ENCODE measurements at regions not wholly inside any gene's neighbourhood (a gene's known extent, or its start where the extent isn't known, plus 50 kb on each side); places are given as distances from the start of the nearest gene placed in this dataset.
A peak's percentile ranks its signal among the peaks of the same experiment; 100 is the strongest.
"Not testable (repeated sequence)": the region's sequence is repeated elsewhere in the genome, so short reads cannot be mapped to it uniquely, and the experiment has no call there.

GRCh38 chr20:41734506-41734945 is 116.3 kb upstream of the CHD6 start:
- Histone ChIP-seq H3K4me1 (no peaks in the 10 kb centered on the region), H3K4me3 (no peak overlapping the region), H3K27ac (no peak overlapping the region), H3K36me3 (no peaks in the 10 kb centered on the region), H3K9me3 (no peaks in the 10 kb centered on the region), H3K27me3 (no peaks in the 10 kb centered on the region)
- TF ChIP-seq POLR2A (IDR thresholded peaks at IDR 0.05): no peak
- TF ChIP-seq, protein P1, sequence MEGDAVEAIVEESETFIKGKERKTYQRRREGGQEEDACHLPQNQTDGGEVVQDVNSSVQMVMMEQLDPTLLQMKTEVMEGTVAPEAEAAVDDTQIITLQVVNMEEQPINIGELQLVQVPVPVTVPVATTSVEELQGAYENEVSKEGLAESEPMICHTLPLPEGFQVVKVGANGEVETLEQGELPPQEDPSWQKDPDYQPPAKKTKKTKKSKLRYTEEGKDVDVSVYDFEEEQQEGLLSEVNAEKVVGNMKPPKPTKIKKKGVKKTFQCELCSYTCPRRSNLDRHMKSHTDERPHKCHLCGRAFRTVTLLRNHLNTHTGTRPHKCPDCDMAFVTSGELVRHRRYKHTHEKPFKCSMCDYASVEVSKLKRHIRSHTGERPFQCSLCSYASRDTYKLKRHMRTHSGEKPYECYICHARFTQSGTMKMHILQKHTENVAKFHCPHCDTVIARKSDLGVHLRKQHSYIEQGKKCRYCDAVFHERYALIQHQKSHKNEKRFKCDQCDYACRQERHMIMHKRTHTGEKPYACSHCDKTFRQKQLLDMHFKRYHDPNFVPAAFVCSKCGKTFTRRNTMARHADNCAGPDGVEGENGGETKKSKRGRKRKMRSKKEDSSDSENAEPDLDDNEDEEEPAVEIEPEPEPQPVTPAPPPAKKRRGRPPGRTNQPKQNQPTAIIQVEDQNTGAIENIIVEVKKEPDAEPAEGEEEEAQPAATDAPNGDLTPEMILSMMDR (IDR thresholded peaks at IDR 0.05): peak; percentile 50 to 65 (median 58)
- DNase-seq: no peak
- intact Hi-C loops (cut with DNase I; ENCODE audit: low total_unique reads): no loop called here

DNA sequence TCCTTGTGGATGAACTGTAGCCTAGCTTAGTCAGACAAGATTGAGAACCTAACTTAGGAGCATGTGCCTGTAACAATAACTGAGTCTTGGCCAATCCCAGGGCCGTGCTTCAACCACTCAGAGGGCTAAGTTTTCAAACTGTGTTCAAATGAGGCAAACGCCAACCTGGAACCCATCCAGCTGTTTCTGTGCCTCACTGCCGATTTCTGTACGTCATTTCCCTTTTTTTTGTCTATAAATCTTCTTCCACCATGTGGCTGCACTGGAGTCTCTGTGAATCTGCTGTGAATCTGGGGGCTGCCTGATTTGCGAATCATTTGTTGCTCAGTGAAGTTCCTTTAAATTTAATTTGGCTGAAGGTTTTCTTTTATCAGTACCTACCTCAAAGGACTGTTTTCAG is 115.0 kb upstream of the CHD6 start:
- DNase-seq: no peak
- TF ChIP-seq POLR2A (IDR thresholded peaks at IDR 0.05): no peak
- TF ChIP-seq, protein P1 (IDR thresholded peaks at IDR 0.05): no peak
- Histone ChIP-seq H3K4me3 (no peak overlapping the region), H3K9me3 (no peaks in the 10 kb centered on the region), H3K27ac (no peak overlapping the region), H3K4me1 (no peaks in the 10 kb centered on the region), H3K36me3 (no peaks in the 10 kb centered on the region), H3K27me3 (no peaks in the 10 kb centered on the region)
- intact Hi-C loops (cut with DNase I; ENCODE audit: low total_unique reads): no loop called here

GRCh38 chr20:41731198-41731597 is 113.0 kb upstream of the CHD6 start:
- H3K4me3 ChIP-seq; H3K9me3 ChIP-seq; H3K27ac ChIP-seq; H3K4me1 ChIP-seq; H3K36me3 ChIP-seq; H3K27me3 ChIP-seq; DNase-seq; intact Hi-C loops (cut with DNase I; ENCODE audit: low total_unique reads): not testable (repeated sequence)

DNA sequence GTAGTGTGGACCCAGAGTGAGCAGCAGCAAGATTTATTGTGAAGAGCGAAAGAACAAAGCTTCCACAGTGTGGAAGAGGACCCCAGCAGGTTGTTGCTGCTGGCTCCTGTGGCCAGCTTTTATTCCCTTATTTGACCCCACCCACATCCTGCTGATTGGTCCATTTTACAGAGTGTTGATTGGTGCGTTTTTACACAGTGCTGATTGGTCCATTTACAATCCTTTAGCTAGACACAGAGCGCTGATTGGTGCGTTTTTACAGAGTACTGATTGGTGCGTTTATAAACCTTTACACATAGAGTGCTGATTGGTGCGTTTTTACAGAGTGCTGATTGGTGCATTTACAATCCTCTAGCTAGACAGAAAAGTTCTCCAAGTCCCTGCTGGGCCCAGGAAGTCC is 109.5 kb upstream of the CHD6 start:
- H3K27me3 ChIP-seq; H3K27ac ChIP-seq; intact Hi-C loops (cut with DNase I; ENCODE audit: low total_unique reads); H3K36me3 ChIP-seq; H3K4me3 ChIP-seq; H3K4me1 ChIP-seq; DNase-seq; H3K9me3 ChIP-seq: not testable (repeated sequence)

DNA sequence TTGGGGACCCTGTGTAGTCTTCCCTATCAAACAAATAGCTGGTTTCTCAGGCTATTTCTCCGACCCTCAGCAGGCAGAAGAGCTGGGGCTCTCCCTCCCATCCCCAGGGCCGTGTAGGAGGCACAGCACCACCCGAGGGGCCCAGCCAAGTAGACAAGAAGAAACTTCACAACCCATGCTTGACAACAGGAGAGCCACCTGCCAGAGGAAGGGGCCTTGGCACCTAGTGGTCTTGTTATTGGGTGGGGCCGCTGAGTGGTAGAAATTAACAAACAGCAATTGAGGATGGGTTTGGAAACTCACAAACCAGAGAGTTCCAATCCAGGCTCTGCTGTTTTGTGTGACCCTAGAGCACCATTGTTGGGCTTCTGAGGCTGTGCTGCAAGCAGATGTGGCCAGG is 108.5 kb upstream of the CHD6 start:
- TF ChIP-seq, protein P1 (IDR thresholded peaks at IDR 0.05): no peak
- TF ChIP-seq POLR2A (IDR thresholded peaks at IDR 0.05): no peak
- no peaks in the 10 kb centered on the region for H3K4me1 ChIP-seq
- H3K27ac ChIP-seq: no peak overlapping the region
- H3K9me3 ChIP-seq: no peaks in the 10 kb centered on the region
- no peaks in the 10 kb centered on the region for H3K27me3 ChIP-seq
- H3K4me3 ChIP-seq: no peak overlapping the region
- no peak for DNase-seq
- no peaks in the 10 kb centered on the region for H3K36me3 ChIP-seq
- intact Hi-C loops (cut with DNase I; ENCODE audit: low total_unique reads): no loop called here

GRCh38 chr20:41719151-41719550 is 101.0 kb upstream of the CHD6 start:
- no peak overlapping the region for H3K4me3 ChIP-seq
- TF ChIP-seq, protein P1 (IDR thresholded peaks at IDR 0.05): no peak
- TF ChIP-seq POLR2A (IDR thresholded peaks at IDR 0.05): no peak
- intact Hi-C loops (cut with DNase I; ENCODE audit: low total_unique reads): no loop called here
- H3K9me3 ChIP-seq: no peaks in the 10 kb centered on the region
- no peak overlapping the region for H3K27ac ChIP-seq
- DNase-seq: no peak
- no peaks in the 10 kb centered on the region for H3K4me1 ChIP-seq
- no peaks in the 10 kb centered on the region for H3K36me3 ChIP-seq
- no peaks in the 10 kb centered on the region for H3K27me3 ChIP-seq

Data from uterus (tissue), 3 donors.